Thyroid gland (tissue), 4 donors: ENCODE measurements at regions not wholly inside any gene's neighbourhood (a gene's known extent, or its start where the extent isn't known, plus 50 kb on each side); places are given as distances from the start of the nearest gene placed in this dataset.

Source experiments
- CTCF ChIP-seq, 6 experiments: fragments of 200-600 bp in 3 of 6; fragments of 450-650 bp in 3 of 6; sonication (generic) in 3 of 6; IDR thresholded peaks; one replicate each; pipeline ENCODE4 v1.5.1; 2016 to 2019; ENCODE audit warnings: antibody characterized with exemption in 6 of 6, mild to moderate bottlenecking in 2 of 6, inconsistent platforms in 1 of 6, moderate library complexity in 1 of 6
- POLR2A ChIP-seq, 2 donors: fragments of 450-650 bp; IDR thresholded peaks; one replicate each; pipeline ENCODE4 v1.6.1; 2017; ENCODE audit warnings: antibody characterized with exemption in 2 of 2, mild to moderate bottlenecking in 2 of 2, moderate library complexity in 1 of 2

GRCh38 chr9:12497790-12498189 lies 195.4 kb upstream of the TYRP1 start:
- TF ChIP-seq POLR2A (IDR thresholded peaks at IDR 0.05) (no peak), CTCF (IDR thresholded peaks at IDR 0.05) (no peak)
